Astrocyte (in vitro differentiated cells and primary cell): ENCODE measurements at regions not wholly inside any gene's neighbourhood (a gene's known extent, or its start where the extent isn't known, plus 50 kb on each side); places are given as distances from the start of the nearest gene placed in this dataset.
A peak's percentile ranks its signal among the peaks of the same experiment; 100 is the strongest.

Experiments
- DNase-seq: peaks from one replicate; pipeline ENCODE4 v3.0.0-alpha.2; 2010; ENCODE audit warnings: low read depth
- FAIRE-seq: peaks from 2 replicates; lab custom pipeline; 2011; peaks lifted over from hg19 to GRCh38; lab: Jason Lieb, UNC
- H2AFZ ChIP-seq: 2 replicates; pipeline ENCODE4 v1.6.0; 2012; ENCODE audit warnings: low read depth, low read length, inconsistent platforms
- H3K27ac ChIP-seq: 2 replicates; pipeline ENCODE4 v1.5.1; 2011; ENCODE audit warnings: low read depth, low read length, inconsistent platforms
- H3K27me3 ChIP-seq: 2 replicates; pipeline ENCODE4 v1.6.0; 2011; ENCODE audit warnings: low read length, inconsistent platforms; ENCODE audit not compliant: insufficient read depth
- H3K36me3 ChIP-seq: 2 replicates; pipeline ENCODE4 v1.5.1; 2011; ENCODE audit warnings: low read length, inconsistent platforms; ENCODE audit not compliant: insufficient read depth
- H3K4me1 ChIP-seq: 2 replicates; pipeline ENCODE4 v1.5.1; 2011; ENCODE audit warnings: low read length, inconsistent platforms; ENCODE audit not compliant: insufficient read depth
- H3K4me2 ChIP-seq: 2 replicates; pipeline ENCODE4 v1.6.0; 2012; ENCODE audit warnings: low read length, inconsistent platforms
- H3K4me3 ChIP-seq: 2 replicates; pipeline ENCODE4 v1.5.1; 2011; ENCODE audit warnings: low read depth, mild to moderate bottlenecking, low read length, inconsistent platforms; ENCODE audit not compliant: insufficient read depth
- H3K79me2 ChIP-seq: 2 replicates; pipeline ENCODE4 v1.6.0; 2012; ENCODE audit warnings: mild to moderate bottlenecking, low read length, inconsistent platforms; ENCODE audit not compliant: insufficient read depth
- H3K9ac ChIP-seq: 2 replicates; pipeline ENCODE4 v1.6.0; 2012; ENCODE audit warnings: mild to moderate bottlenecking, low read length, inconsistent platforms
- H3K9me3 ChIP-seq: 2 replicates; pipeline ENCODE4 v1.5.1; 2012; ENCODE audit warnings: low read depth, mild to moderate bottlenecking, low read length, inconsistent platforms; ENCODE audit not compliant: insufficient read depth
- H4K20me1 ChIP-seq: 2 replicates; pipeline ENCODE4 v1.6.0; 2012; ENCODE audit warnings: low read length, inconsistent platforms; ENCODE audit not compliant: insufficient read depth
- H3K27ac Mint-ChIP-seq: one replicate; pipeline ENCODE4 v1.8.0; 2021; ENCODE audit warnings: mild to moderate bottlenecking, mixed read lengths; ENCODE audit not compliant: unreplicated experiment
- H3K27me3 Mint-ChIP-seq: one replicate; pipeline ENCODE4 v1.8.0; 2021; ENCODE audit warnings: low read depth, mixed read lengths; ENCODE audit not compliant: unreplicated experiment
- H3K36me3 Mint-ChIP-seq: one replicate; pipeline ENCODE4 v1.8.0; 2021; ENCODE audit warnings: low read depth, mixed read lengths; ENCODE audit not compliant: unreplicated experiment
- H3K4me1 Mint-ChIP-seq: one replicate; pipeline ENCODE4 v1.8.0; 2021; ENCODE audit warnings: low read depth, mixed read lengths; ENCODE audit not compliant: unreplicated experiment
- H3K4me3 Mint-ChIP-seq: one replicate; pipeline ENCODE4 v1.8.0; 2021; ENCODE audit warnings: mild to moderate bottlenecking, moderate library complexity, mixed read lengths; ENCODE audit not compliant: unreplicated experiment
- H3K9me3 Mint-ChIP-seq: one replicate; pipeline ENCODE4 v1.8.0; 2021; ENCODE audit warnings: mild to moderate bottlenecking, mixed read lengths; ENCODE audit not compliant: unreplicated experiment
- EZH2 ChIP-seq: IDR thresholded peaks from 2 replicates; pipeline ENCODE4 v1.6.1; 2012; ENCODE audit warnings: mild to moderate bottlenecking, low read length, inconsistent platforms; ENCODE audit not compliant: insufficient read depth
- TF ChIP-seq, protein P1 (sequence below): IDR thresholded peaks from 2 replicates; pipeline ENCODE4 v1.5.1; 2011; ENCODE audit warnings: low read depth, mild to moderate bottlenecking, inconsistent platforms, low read length, moderate library complexity; ENCODE audit not compliant: insufficient read depth

DNA sequence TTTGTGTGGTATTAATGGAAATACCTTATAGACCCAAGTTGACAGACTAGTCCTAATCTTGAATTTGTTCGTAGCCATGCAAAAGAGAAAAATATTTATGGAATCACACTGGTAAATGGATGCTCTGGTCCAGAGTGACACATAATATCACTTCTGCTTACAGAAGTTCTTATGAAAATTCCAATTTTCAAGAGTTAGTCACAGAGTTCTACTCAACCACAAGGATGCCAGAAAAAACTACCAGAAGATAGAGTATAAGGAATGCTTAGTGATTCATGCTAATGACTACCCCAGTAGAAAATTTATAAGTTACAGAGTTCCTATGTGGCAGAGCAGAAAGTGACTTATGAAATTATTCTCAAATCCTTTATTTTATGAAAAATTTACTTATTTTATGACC, 1384.8 kb downstream of the FAM133A start:
- peaks cover 23% of the 10 kb centered on the region for H3K4me1 ChIP-seq
- Mint-ChIP-seq H3K4me3 (no peak overlapping the region), H3K27me3 (no peaks in the 10 kb centered on the region), H3K27ac (peak overlapping the region; percentile 98), H3K9me3 (no peaks in the 10 kb centered on the region), H3K4me1 (peaks cover 25% of the 10 kb centered on the region), H3K36me3 (no peaks in the 10 kb centered on the region)
- peak overlapping the region; percentile 43 for H3K4me2 ChIP-seq
- no peak overlapping the region for H3K9ac ChIP-seq
- H3K9me3 ChIP-seq, result no peaks in the 10 kb centered on the region
- no peaks in the 10 kb centered on the region for H4K20me1 ChIP-seq
- FAIRE-seq (peak; percentile 100), DNase-seq (peak; percentile 85)
- H3K36me3 ChIP-seq, result no peaks in the 10 kb centered on the region
- no peaks in the 10 kb centered on the region for H3K27me3 ChIP-seq
- H3K4me3 ChIP-seq, result no peak overlapping the region
- H3K27ac ChIP-seq, result peak overlapping the region; percentile 69
- H3K79me2 ChIP-seq, result no peaks in the 10 kb centered on the region
- no peak overlapping the region for H2AFZ ChIP-seq
- TF ChIP-seq, protein P1, sequence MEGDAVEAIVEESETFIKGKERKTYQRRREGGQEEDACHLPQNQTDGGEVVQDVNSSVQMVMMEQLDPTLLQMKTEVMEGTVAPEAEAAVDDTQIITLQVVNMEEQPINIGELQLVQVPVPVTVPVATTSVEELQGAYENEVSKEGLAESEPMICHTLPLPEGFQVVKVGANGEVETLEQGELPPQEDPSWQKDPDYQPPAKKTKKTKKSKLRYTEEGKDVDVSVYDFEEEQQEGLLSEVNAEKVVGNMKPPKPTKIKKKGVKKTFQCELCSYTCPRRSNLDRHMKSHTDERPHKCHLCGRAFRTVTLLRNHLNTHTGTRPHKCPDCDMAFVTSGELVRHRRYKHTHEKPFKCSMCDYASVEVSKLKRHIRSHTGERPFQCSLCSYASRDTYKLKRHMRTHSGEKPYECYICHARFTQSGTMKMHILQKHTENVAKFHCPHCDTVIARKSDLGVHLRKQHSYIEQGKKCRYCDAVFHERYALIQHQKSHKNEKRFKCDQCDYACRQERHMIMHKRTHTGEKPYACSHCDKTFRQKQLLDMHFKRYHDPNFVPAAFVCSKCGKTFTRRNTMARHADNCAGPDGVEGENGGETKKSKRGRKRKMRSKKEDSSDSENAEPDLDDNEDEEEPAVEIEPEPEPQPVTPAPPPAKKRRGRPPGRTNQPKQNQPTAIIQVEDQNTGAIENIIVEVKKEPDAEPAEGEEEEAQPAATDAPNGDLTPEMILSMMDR, result no peak
- no peak for TF ChIP-seq EZH2

DNA sequence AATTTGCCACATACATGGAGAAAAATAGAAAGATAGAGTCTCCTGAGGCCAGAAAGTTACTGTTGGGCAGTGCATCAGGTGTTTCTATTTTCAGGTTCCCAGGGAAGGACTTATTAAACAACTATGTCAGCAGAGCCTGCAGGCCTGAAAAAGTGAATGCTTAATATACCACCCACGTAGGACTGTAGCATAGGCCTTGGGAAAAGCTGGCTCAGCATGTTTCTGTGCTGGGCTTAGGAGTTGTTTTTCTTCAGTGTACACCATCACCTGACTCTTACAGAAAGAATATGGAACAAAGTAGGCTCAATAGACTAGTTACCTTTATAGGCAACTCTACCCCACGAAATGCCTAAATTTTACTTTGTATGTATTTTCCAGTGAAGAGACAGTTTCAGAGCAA, 1385.9 kb downstream of the FAM133A start:
- Histone ChIP-seq H3K9me3 (no peaks in the 10 kb centered on the region), H4K20me1 (no peaks in the 10 kb centered on the region), H2AFZ (no peak overlapping the region), H3K4me2 (peak overlapping the region; percentile 11), H3K4me1 (peaks cover 26% of the 10 kb centered on the region), H3K36me3 (no peaks in the 10 kb centered on the region), H3K79me2 (no peaks in the 10 kb centered on the region), H3K27me3 (no peaks in the 10 kb centered on the region), H3K4me3 (no peak overlapping the region), H3K27ac (peak overlapping the region; percentile 69), H3K9ac (no peak overlapping the region)
- H3K27ac Mint-ChIP-seq, result peak overlapping the region; percentile 98
- peaks cover 29% of the 10 kb centered on the region for H3K4me1 Mint-ChIP-seq
- no peak for DNase-seq
- TF ChIP-seq, protein P1, result no peak
- TF ChIP-seq EZH2, result no peak
- no peak for FAIRE-seq
- H3K36me3 Mint-ChIP-seq, result no peaks in the 10 kb centered on the region
- no peaks in the 10 kb centered on the region for H3K9me3 Mint-ChIP-seq
- no peaks in the 10 kb centered on the region for H3K27me3 Mint-ChIP-seq
- H3K4me3 Mint-ChIP-seq, result no peak overlapping the region

DNA sequence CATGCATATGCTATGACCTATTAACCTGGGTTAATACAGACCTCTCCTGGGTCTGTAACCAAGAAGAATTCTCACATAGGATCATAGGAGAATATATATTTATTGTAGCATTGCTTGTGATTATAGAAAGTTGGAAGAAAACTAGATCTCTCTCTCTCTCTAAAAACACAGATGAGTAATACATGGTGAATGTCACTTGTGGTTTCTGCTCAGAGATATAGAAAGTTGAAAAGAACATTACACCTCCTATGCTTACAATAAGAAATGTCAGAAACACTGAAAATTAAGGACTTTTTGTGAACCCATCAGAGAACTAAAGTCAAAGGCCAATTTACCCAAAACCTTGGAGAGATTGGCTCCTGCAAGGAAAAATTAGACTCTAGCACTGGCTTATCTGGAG, 1389.5 kb downstream of the FAM133A start:
- FAIRE-seq, result no peak
- peaks cover 15% of the 10 kb centered on the region for H3K4me1 ChIP-seq
- no peak overlapping the region for H3K4me3 ChIP-seq
- Mint-ChIP-seq H3K27ac (no peak overlapping the region), H3K27me3 (no peaks in the 10 kb centered on the region), H3K4me1 (peaks cover 29% of the 10 kb centered on the region), H3K36me3 (no peaks in the 10 kb centered on the region), H3K9me3 (no peaks in the 10 kb centered on the region), H3K4me3 (no peak overlapping the region)
- DNase-seq, result peak; percentile 63
- H3K9ac ChIP-seq, result no peak overlapping the region
- TF ChIP-seq, protein P1, result no peak
- TF ChIP-seq EZH2, result no peak
- peak overlapping the region; percentile 48 for H3K4me2 ChIP-seq
- no peaks in the 10 kb centered on the region for H3K27me3 ChIP-seq
- no peaks in the 10 kb centered on the region for H3K79me2 ChIP-seq
- H3K27ac ChIP-seq, result peak overlapping the region; percentile 7
- H4K20me1 ChIP-seq, result no peaks in the 10 kb centered on the region
- no peak overlapping the region for H2AFZ ChIP-seq
- H3K9me3 ChIP-seq, result no peaks in the 10 kb centered on the region
- H3K36me3 ChIP-seq, result no peaks in the 10 kb centered on the region
